Right atrium auricular region (tissue), 2 donors: ENCODE measurements at regions not wholly inside any gene's neighbourhood (a gene's known extent, or its start where the extent isn't known, plus 50 kb on each side); places are given as distances from the start of the nearest gene placed in this dataset.

Experiments
- DNase-seq: peaks from one replicate; pipeline ENCODE4 v3.0.0-alpha.2; 2019; ENCODE audit warnings: low spot score
- H3K27ac ChIP-seq, 2 donors: fragments of 200-600 bp; sonication (generic); 1 replicate in 1 of 2; 2 replicates in 1 of 2; pipeline ENCODE4 v1.5.1; 2016 to 2019
- H3K27me3 ChIP-seq, 2 donors: fragments of 200-600 bp; sonication (generic); one replicate each; pipeline versions ENCODE4 v1.5.1 to v1.6.0; 2017 to 2019
- H3K36me3 ChIP-seq: fragments of 200-600 bp; sonication (generic); one replicate; pipeline ENCODE4 v1.5.1; 2016
- H3K4me1 ChIP-seq, 2 donors: fragments of 200-600 bp; sonication (generic); one replicate each; pipeline versions ENCODE4 v1.5.1 to v1.6.0; 2017 to 2019
- H3K4me3 ChIP-seq, 2 donors: fragments of 200-600 bp; sonication (generic); 1 replicate in 1 of 2; 2 replicates in 1 of 2; pipeline ENCODE4 v1.5.1; 2017 to 2019; ENCODE audit warnings: mild to moderate bottlenecking in 1 of 2, moderate library complexity in 1 of 2
- H3K9me3 ChIP-seq, 2 donors: fragments of 200-600 bp; sonication (generic); one replicate each; pipeline ENCODE4 v1.5.1; 2019
- CTCF ChIP-seq, 2 donors: fragments of 200-600 bp; sonication (generic); IDR thresholded peaks; one replicate each; pipeline ENCODE4 v1.5.1; 2019; ENCODE audit warnings: antibody characterized with exemption in 2 of 2

GRCh38 chr6:164887660-164888059, 421.7 kb downstream of the C6orf118 start:
- no peak for TF ChIP-seq CTCF (IDR thresholded peaks at IDR 0.05)
- DNase-seq: no peak

DNA sequence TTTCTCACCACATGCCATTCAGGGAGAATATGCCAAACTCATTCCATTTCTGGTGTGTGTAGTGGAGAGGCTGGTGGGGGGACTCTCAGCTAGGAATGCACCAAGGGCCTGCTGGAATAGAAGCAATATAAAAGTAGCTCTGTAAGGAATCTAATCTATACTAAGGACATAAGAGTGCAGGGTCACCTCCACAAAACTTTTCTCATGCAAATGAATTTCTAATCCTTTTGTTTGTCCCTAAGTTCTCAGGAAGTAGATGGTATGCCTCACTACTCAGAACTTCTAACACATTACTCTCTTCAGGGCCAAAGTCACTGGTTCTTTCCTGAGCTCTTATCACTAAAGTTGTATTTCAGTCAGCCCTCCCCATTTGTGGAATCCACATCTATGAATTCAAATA, 427.2 kb downstream of the C6orf118 start:
- no peak overlapping the region for H3K4me3 ChIP-seq
- DNase-seq: no peak
- no peaks in the 10 kb centered on the region for H3K36me3 ChIP-seq
- no peak overlapping the region for H3K27ac ChIP-seq
- no peaks in the 10 kb centered on the region for H3K4me1 ChIP-seq
- H3K9me3 ChIP-seq: no peaks in the 10 kb centered on the region
- no peak for TF ChIP-seq CTCF (IDR thresholded peaks at IDR 0.05)
- no peaks in the 10 kb centered on the region for H3K27me3 ChIP-seq

More at GRCh38 chr6:164887660-164888059, 421.7 kb downstream of the C6orf118 start:
- H3K36me3 ChIP-seq: no peaks in the 10 kb centered on the region
- no peaks in the 10 kb centered on the region for H3K4me1 ChIP-seq
- H3K9me3 ChIP-seq: no peaks in the 10 kb centered on the region
- H3K27me3 ChIP-seq: no peaks in the 10 kb centered on the region
- no peak overlapping the region for H3K27ac ChIP-seq
- H3K4me3 ChIP-seq: no peak overlapping the region

DNA sequence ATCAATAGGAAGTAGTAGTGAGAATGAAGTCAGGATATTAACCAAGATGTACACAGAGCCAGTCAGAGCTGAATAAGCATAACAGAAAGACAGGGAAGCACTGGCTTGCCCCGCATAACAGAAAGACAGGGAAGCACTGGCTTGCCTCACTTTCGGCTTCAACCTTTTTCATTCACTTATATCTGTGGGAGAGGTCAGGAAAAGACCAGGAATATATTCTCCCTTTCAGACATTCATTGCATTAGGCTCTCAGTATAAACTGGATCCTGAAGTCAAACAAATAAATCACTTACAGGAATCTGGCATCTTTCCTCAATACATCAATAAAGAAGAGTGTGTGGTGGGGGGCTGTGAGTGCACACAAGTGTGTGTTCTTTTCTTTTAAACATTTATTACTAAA, 437.6 kb downstream of the C6orf118 start:
- Histone ChIP-seq H3K27me3 (no peaks in the 10 kb centered on the region), H3K4me3 (no peak overlapping the region), H3K4me1 (no peaks in the 10 kb centered on the region), H3K9me3 (peaks cover 0 to 3% of the 10 kb centered on the region in 2 donors), H3K27ac (no peak overlapping the region), H3K36me3 (no peaks in the 10 kb centered on the region)
- no peak for TF ChIP-seq CTCF (IDR thresholded peaks at IDR 0.05)
- no peak for DNase-seq

- Histone ChIP-seq H3K4me3 (no peak overlapping the region), H3K9me3 (peaks cover 0 to 3% of the 10 kb centered on the region in 2 donors), H3K27me3 (no peaks in the 10 kb centered on the region), H3K27ac (no peak overlapping the region), H3K4me1 (no peaks in the 10 kb centered on the region), H3K36me3 (no peaks in the 10 kb centered on the region)
- DNase-seq: no peak
- no peak for TF ChIP-seq CTCF (IDR thresholded peaks at IDR 0.05)
These were observed 439.2 kb downstream of the C6orf118 start for GRCh38 chr6:164870164-164870563.

GRCh38 chr6:164861967-164862366, 447.4 kb downstream of the C6orf118 start:
- H3K4me1 ChIP-seq: no peaks in the 10 kb centered on the region
- no peak overlapping the region for H3K4me3 ChIP-seq
- no peak for TF ChIP-seq CTCF (IDR thresholded peaks at IDR 0.05)
- DNase-seq: no peak
- H3K36me3 ChIP-seq: no peaks in the 10 kb centered on the region
- no peaks in the 10 kb centered on the region for H3K27me3 ChIP-seq
- H3K9me3 ChIP-seq: no peaks in the 10 kb centered on the region
- H3K27ac ChIP-seq: no peak overlapping the region

- no peak overlapping the region for H3K27ac ChIP-seq
- H3K4me3 ChIP-seq: no peak overlapping the region
- no peaks in the 10 kb centered on the region for H3K9me3 ChIP-seq
- no peaks in the 10 kb centered on the region for H3K27me3 ChIP-seq
- no peaks in the 10 kb centered on the region for H3K4me1 ChIP-seq
- DNase-seq: no peak
- no peak for TF ChIP-seq CTCF (IDR thresholded peaks at IDR 0.05)
- H3K36me3 ChIP-seq: no peaks in the 10 kb centered on the region
These were observed 449.6 kb downstream of the C6orf118 start for GRCh38 chr6:164859816-164860215.
